Activated T-helper 2 cell treated with anti-CD3 and anti-CD28 coated beads, Interferon-gamma antibody, Interleukin-2, Interleukin-4, amounts not matched to agents 10 μg/mL and 5 μg/mL and 100 μg/mL, durations not matched to agents 14 hours and 24 hours and 36 hours (primary cell): ENCODE measurements at regions not wholly inside any gene's neighbourhood (a gene's known extent, or its start where the extent isn't known, plus 50 kb on each side); places are given as distances from the start of the nearest gene placed in this dataset.

ENCODE experiments used
- DNase-seq: peaks from one replicate; pipeline ENCODE4 v3.0.0; 2021; ENCODE audit warnings: low spot score
- H3K27ac Mint-ChIP-seq: one replicate; pipeline ENCODE4 v1.8.0; 2021; ENCODE audit warnings: mixed read lengths
- H3K27me3 Mint-ChIP-seq: one replicate; pipeline ENCODE4 v1.8.0; 2021; ENCODE audit warnings: low read depth, mixed read lengths
- H3K36me3 Mint-ChIP-seq: one replicate; pipeline ENCODE4 v1.8.0; 2021; ENCODE audit warnings: low read depth, mixed read lengths
- H3K4me1 Mint-ChIP-seq: one replicate; pipeline ENCODE4 v1.8.0; 2021; ENCODE audit warnings: low read depth, mixed read lengths
- H3K4me3 Mint-ChIP-seq: one replicate; pipeline ENCODE4 v1.8.0; 2021; ENCODE audit warnings: low read depth, mild to moderate bottlenecking, moderate library complexity, mixed read lengths
- H3K9me3 Mint-ChIP-seq: one replicate; pipeline ENCODE4 v1.8.0; 2021; ENCODE audit warnings: mixed read lengths
- intact Hi-C: fragments of 100-400 bp; cut with micrococcal nuclease; formaldehyde crosslinking; loops from one replicate; pipeline ENCODE4 v1.15.1; 2023

DNA sequence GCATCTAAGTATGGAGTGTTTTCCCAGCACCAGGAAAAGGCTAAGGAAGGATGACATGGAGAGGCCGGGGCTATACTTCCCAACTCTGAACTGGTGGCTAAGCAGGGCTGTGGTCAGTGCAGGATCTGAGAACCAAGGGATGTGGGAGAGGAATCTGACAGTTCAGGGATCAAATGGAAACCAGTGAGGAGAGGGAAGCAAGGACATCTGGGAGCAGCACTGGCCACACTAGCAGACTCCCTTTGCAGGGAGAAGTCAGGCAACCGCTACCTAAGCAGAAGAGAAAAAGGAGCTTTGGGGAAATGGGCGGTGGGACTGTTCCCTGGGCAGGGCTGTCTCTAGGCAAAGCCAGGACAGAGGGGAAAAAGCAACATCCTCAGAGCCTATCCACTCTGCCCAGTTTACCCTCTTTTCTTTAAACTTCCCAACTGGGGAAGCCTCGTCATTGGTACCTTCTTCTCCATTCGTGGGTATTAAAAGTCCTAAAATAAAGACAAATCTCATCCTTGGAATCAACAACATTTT, 105.8 kb upstream of the MEIS1 start:
- H3K9me3 Mint-ChIP-seq = no peaks in the 10 kb centered on the region
- H3K27ac Mint-ChIP-seq = no peak overlapping the region
- H3K27me3 Mint-ChIP-seq = no peaks in the 10 kb centered on the region
- H3K4me3 Mint-ChIP-seq = no peak overlapping the region
- DNase-seq = no peak
- H3K36me3 Mint-ChIP-seq = no peaks in the 10 kb centered on the region
- intact Hi-C loops = no loop called here
- H3K4me1 Mint-ChIP-seq = no peaks in the 10 kb centered on the region

DNA sequence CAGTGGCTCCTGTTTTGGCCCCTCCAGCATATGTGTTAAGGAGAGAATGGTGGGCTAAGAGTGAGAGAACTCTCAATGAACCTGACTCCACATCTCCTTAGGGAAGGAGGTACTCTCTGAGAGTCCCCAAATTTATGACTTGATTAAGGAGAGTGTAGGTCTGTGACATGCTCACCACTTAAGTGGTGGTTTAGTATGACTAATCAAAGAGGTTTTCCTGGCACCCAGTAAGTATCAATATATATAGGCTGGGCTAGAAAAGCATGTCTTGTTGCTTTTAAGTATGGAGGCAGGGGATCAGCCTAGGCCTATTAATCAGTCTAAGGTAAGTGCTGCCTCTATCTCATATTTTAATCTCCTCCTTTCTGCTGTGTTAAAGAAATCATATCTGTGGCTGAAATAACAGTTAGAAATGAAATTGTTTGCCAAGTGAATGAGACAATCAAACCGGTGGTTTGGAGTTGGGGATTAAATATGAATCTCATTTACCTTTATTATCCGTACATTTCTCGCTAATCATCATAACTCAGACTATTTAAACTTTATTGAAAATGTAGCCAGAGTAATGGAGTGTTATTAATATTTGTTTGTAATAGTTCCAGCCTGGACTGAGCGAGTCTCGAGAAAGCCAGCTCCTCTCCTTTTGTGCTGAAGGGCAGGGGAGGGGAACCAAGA, 107.7 kb upstream of the MEIS1 start:
- Mint-ChIP-seq H3K36me3 (no peaks in the 10 kb centered on the region), H3K27me3 (no peaks in the 10 kb centered on the region), H3K9me3 (no peaks in the 10 kb centered on the region), H3K4me3 (no peak overlapping the region), H3K27ac (no peak overlapping the region), H3K4me1 (no peaks in the 10 kb centered on the region)
- no peak for DNase-seq
- intact Hi-C loops = no loop called here

- H3K4me3 Mint-ChIP-seq = no peak overlapping the region
- H3K27me3 Mint-ChIP-seq = no peaks in the 10 kb centered on the region
- DNase-seq = no peak
- no peak overlapping the region for H3K27ac Mint-ChIP-seq
- no peaks in the 10 kb centered on the region for H3K36me3 Mint-ChIP-seq
- H3K4me1 Mint-ChIP-seq = no peaks in the 10 kb centered on the region
- intact Hi-C loops = no loop called here
- no peaks in the 10 kb centered on the region for H3K9me3 Mint-ChIP-seq
Observed at GRCh38 chr2:66324909-66325528, 109.9 kb upstream of the MEIS1 start.

DNA sequence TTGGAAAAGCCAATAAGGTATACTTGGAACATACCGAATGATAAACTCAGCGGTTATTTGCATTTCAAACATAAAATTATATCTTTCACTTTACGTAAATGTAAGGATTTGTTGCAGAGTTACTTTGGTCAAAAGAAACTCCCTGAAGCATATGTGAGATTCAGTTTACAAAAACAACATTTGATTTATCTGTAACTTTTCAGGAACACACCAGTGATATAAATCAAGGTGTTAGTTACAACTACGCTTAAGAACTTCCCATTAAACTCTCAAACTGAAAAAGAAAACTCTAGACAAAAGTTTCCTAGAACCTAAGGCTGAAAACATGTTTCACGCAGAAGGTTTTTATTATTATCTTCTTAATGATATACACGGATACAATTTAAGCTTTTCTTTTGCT, 110.6 kb upstream of the MEIS1 start:
- H3K27me3 Mint-ChIP-seq = no peaks in the 10 kb centered on the region
- H3K27ac Mint-ChIP-seq = no peak overlapping the region
- no peak overlapping the region for H3K4me3 Mint-ChIP-seq
- no peak for DNase-seq
- no peaks in the 10 kb centered on the region for H3K36me3 Mint-ChIP-seq
- H3K4me1 Mint-ChIP-seq = no peaks in the 10 kb centered on the region
- H3K9me3 Mint-ChIP-seq = no peaks in the 10 kb centered on the region
- intact Hi-C loops = no loop called here

DNA sequence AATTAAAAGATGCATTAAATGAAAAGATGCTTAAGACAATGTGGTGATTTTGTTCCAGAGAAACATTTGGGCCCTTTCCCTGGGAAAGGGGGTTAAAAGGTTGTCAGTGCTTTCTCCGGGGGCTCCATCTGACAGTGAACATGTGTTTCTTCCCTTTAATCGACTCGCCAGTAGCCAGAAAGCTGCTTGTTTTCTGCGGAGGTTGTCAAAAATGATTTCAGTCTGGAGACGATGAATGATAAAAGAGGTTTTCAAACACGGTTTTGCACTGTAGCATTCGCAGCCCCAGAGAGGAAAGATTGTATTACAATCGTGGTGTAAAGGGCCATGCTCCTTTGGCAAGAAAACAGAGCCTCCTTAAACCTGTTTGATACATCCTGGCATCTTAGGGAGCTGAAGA, 111.5 kb upstream of the MEIS1 start:
- Mint-ChIP-seq H3K27ac (no peak overlapping the region), H3K36me3 (no peaks in the 10 kb centered on the region), H3K27me3 (no peaks in the 10 kb centered on the region), H3K4me3 (no peak overlapping the region), H3K9me3 (no peaks in the 10 kb centered on the region), H3K4me1 (no peaks in the 10 kb centered on the region)
- DNase-seq = no peak
- intact Hi-C loops = no loop called here

DNA sequence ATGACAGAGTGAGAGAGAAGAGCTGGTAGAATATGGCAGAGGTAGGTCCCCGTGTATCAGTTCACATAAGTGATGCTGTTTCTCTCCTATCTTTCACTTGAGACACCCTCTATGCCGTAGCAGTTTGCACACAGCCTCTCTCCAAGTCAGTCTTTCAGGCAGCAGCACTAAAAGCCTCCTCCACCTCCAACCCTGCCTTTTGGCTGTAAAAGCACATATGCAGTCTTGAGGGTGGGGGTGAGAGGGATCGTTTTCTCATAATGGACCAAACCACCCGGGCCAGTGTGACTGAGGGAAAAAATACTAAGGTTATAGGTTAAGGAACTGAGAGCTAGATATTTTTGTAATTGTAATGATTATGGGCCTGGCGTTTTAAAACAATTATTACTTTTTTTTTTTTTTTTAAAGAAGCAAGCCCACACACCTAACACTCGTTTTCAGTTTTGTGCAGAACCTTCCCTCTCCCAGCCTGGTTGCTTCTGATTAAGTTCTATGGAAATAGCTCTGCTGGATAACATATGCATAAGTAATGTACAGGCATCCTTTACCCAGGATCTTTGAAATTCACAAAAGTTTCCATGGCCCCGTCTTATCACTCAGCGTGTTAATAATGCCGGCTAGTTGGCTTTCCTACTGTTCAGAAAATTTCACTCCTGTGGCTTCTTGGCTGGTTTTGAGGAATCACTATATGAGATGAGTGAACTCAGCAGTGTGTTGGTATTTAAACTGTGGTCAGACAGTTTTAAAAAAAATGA, 112.2 kb upstream of the MEIS1 start:
- intact Hi-C loops = no loop called here
- no peaks in the 10 kb centered on the region for H3K4me1 Mint-ChIP-seq
- no peaks in the 10 kb centered on the region for H3K27me3 Mint-ChIP-seq
- DNase-seq = no peak
- H3K27ac Mint-ChIP-seq = no peak overlapping the region
- H3K36me3 Mint-ChIP-seq = no peaks in the 10 kb centered on the region
- H3K4me3 Mint-ChIP-seq = no peak overlapping the region
- no peaks in the 10 kb centered on the region for H3K9me3 Mint-ChIP-seq

DNA sequence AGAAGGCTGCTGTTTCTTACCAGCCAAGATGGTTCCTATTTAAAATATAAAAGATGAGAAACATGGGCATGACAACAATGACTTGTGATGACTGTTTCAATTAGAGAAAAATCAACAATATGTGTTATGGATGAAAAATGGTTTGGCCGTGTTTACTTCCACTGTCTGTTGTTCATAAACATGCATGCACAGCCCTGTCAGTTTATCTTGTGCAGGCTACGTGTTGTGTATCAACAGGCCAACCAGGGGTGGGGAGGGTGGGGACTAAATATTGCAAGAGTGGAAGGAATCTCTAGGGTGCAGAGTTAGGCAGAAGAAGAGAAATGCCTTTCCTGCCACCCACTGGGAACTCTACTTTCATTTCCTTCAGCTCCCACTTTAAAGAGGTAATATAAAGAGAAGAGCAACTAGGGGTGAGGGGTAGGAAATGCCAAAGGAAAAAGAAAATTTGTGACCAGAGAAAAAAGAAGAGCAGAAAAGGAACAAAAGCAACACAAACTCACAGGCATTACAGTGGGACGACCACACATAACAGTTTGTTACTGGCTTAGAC, 116.8 kb upstream of the MEIS1 start:
- H3K36me3 Mint-ChIP-seq = no peaks in the 10 kb centered on the region
- H3K27me3 Mint-ChIP-seq = no peaks in the 10 kb centered on the region
- no peak for DNase-seq
- intact Hi-C loops = no loop called here
- H3K27ac Mint-ChIP-seq = no peak overlapping the region
- H3K4me3 Mint-ChIP-seq = no peak overlapping the region
- no peaks in the 10 kb centered on the region for H3K9me3 Mint-ChIP-seq
- H3K4me1 Mint-ChIP-seq = no peaks in the 10 kb centered on the region

- no peaks in the 10 kb centered on the region for H3K4me1 Mint-ChIP-seq
- H3K27ac Mint-ChIP-seq = no peak overlapping the region
- intact Hi-C loops = no loop called here
- no peaks in the 10 kb centered on the region for H3K9me3 Mint-ChIP-seq
- H3K27me3 Mint-ChIP-seq = no peaks in the 10 kb centered on the region
- no peak for DNase-seq
- H3K36me3 Mint-ChIP-seq = no peaks in the 10 kb centered on the region
- no peak overlapping the region for H3K4me3 Mint-ChIP-seq
Observed at GRCh38 chr2:66317268-66317890, 117.5 kb upstream of the MEIS1 start.

DNA sequence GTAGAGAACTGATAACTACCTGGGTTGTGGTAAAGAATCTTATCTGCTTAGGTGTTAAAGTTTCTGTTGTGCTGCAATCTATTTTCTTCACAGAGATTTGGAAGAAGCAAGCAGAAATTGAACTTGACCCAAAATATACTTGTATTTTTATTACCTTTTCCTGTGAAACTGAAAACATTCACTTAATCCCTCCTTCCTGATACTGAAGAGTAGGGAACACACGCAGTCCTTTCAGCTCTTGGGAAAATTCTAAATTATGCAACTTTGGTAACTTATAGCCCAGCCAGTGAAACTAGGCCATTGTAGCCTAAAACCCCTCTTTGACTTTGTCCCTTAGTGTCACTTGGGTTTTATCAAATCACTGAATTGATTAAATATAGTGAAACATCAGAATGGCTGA, 128.4 kb upstream of the MEIS1 start:
- Mint-ChIP-seq H3K4me1 (no peaks in the 10 kb centered on the region), H3K9me3 (no peaks in the 10 kb centered on the region), H3K36me3 (no peaks in the 10 kb centered on the region), H3K4me3 (no peak overlapping the region), H3K27ac (no peak overlapping the region), H3K27me3 (no peaks in the 10 kb centered on the region)
- no peak for DNase-seq
- intact Hi-C loops = no loop called here

- no peaks in the 10 kb centered on the region for H3K36me3 Mint-ChIP-seq
- H3K4me3 Mint-ChIP-seq = no peak overlapping the region
- H3K27ac Mint-ChIP-seq = no peak overlapping the region
- no peaks in the 10 kb centered on the region for H3K9me3 Mint-ChIP-seq
- intact Hi-C loops = no loop called here
- H3K27me3 Mint-ChIP-seq = no peaks in the 10 kb centered on the region
- H3K4me1 Mint-ChIP-seq = no peaks in the 10 kb centered on the region
- no peak for DNase-seq
Observed at GRCh38 chr2:66305718-66306117, 129.2 kb upstream of the MEIS1 start.

DNA sequence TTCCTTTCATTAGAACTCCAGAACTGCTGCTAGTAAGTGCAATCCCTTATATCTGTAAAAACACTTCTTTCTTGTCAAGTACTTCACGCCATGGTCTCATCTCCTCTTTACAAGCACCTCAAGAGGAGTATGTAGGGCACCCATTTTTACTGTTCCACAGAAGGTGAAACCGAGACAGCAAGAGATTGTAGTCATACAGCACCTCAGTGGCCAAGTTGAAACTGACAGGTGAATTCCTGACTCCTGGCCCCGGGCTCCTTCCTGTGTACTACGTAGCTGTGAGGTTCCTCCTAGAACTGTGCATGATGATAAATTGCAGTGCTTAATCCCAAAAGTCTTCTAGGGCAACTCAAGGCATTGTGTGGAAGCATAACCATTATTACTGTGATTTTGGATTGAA, 131.5 kb upstream of the MEIS1 start:
- H3K27me3 Mint-ChIP-seq = no peaks in the 10 kb centered on the region
- no peak for DNase-seq
- no peak overlapping the region for H3K27ac Mint-ChIP-seq
- intact Hi-C loops = no loop called here
- H3K36me3 Mint-ChIP-seq = no peaks in the 10 kb centered on the region
- no peaks in the 10 kb centered on the region for H3K4me1 Mint-ChIP-seq
- H3K4me3 Mint-ChIP-seq = no peak overlapping the region
- peaks cover 3% of the 10 kb centered on the region for H3K9me3 Mint-ChIP-seq

- intact Hi-C loops = no loop called here
- no peak for DNase-seq
- Mint-ChIP-seq H3K27ac (no peak overlapping the region), H3K9me3 (peaks cover 3% of the 10 kb centered on the region), H3K4me3 (no peak overlapping the region), H3K36me3 (no peaks in the 10 kb centered on the region), H3K27me3 (no peaks in the 10 kb centered on the region), H3K4me1 (no peaks in the 10 kb centered on the region)
Observed at GRCh38 chr2:66301767-66302140, 133.2 kb upstream of the MEIS1 start.
